SH-SY5Y (cell line): ENCODE measurements at regions not wholly inside any gene's neighbourhood (a gene's known extent, or its start where the extent isn't known, plus 50 kb on each side); places are given as distances from the start of the nearest gene placed in this dataset.

ENCODE experiments used
- GATA2 ChIP-seq: IDR thresholded peaks from 2 replicates; pipeline ENCODE4 v1.6.1; 2011; ENCODE audit warnings: mild to moderate bottlenecking, low read depth, low read length
- GATA3 ChIP-seq: IDR thresholded peaks from 2 replicates; pipeline ENCODE4 v1.6.1; 2011; ENCODE audit warnings: low read depth, mild to moderate bottlenecking, low read length, moderate library complexity

DNA sequence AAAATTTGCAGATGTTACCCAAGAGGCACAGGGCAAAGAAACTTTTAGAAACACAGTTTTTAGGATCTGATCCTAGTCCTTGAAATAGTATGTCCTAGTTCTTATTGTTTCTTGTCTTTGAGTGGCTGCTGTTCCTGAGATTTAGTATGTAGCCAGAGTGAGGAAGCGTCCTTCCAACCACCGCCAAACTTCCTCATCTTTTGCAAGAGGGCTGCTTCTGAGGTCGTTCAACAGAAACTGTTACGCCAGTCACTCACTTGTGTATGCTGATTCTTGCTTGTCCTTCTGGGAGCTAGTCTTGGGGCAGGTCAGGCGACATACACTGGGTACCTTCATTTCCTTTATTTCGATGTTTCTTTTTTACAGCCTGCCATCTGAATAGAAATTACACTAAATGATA lies 577.3 kb upstream of the ZNF717 start:
- TF ChIP-seq GATA2: no peak
- TF ChIP-seq GATA3: no peak

DNA sequence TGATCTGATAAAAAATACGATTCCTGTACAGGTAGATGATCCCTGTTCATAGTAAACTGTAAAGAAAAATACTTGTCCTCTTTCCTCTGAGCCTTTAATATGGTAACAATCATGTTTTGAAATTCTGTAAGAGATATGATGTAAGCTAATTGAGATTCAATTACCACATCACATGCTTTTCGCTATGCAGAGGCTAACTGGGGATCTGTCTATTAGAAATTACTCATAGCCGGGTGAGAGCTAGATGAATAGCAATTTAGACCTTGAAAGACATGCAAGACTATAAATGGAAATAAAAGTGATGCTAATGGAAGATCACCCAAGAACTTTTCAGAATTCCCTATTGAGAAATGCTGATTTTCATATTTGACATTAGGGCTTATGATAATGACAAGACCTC lies 579.9 kb upstream of the ZNF717 start:
- TF ChIP-seq GATA3 (no peak), GATA2 (no peak)

DNA sequence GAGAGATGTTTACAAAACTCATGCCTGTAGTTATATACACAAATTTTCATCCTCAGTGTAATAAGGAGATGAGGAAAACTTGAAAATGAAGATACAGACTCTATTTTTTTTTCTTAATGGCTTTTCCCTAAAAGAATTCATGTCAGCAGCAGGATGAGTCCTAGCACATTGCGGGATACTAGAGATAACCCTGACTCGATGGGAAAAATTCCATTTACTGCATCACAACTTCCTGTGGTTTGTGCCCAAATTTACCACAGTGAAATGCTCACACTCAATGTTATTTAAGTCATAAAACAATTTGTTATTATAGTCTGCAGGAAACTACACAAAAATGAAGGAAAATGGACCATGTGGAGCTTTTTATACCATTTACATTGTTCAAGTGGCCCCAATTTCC lies 581.9 kb upstream of the ZNF717 start:
- no peak for TF ChIP-seq GATA2
- no peak for TF ChIP-seq GATA3

GRCh38 chr3:76369170-76369569 lies 583.8 kb upstream of the ZNF717 start:
- no peak for TF ChIP-seq GATA3
- TF ChIP-seq GATA2: no peak

- TF ChIP-seq GATA2: no peak
- TF ChIP-seq GATA3: no peak
Measured at GRCh38 chr3:76370749-76371520, 585.6 kb upstream of the ZNF717 start.

DNA sequence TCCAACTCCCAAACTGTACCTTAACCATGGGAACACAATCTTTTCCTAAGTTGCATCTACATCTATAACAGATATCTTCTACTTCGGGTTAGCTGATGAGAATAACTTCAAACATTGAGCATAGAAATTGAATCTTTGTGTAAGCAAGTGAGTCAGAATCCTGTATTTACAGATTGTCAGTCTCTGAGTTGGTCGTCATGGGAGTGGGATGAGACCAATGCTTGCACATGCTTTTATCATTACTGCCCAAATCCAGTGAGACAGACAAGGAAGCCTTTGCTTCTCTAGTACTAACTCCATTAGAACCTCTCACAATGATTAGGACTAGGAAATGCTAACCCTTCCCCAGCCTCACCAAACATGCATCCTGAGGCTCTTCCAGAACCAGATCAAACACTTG lies 587.1 kb upstream of the ZNF717 start:
- no peak for TF ChIP-seq GATA2

- TF ChIP-seq GATA3: no peak
- no peak for TF ChIP-seq GATA2
Measured at GRCh38 chr3:76377074-76377473, 591.7 kb upstream of the ZNF717 start.

- no peak for TF ChIP-seq GATA2
- TF ChIP-seq GATA3: no peak
Measured at GRCh38 chr3:76378789-76379188, 593.4 kb upstream of the ZNF717 start.

DNA sequence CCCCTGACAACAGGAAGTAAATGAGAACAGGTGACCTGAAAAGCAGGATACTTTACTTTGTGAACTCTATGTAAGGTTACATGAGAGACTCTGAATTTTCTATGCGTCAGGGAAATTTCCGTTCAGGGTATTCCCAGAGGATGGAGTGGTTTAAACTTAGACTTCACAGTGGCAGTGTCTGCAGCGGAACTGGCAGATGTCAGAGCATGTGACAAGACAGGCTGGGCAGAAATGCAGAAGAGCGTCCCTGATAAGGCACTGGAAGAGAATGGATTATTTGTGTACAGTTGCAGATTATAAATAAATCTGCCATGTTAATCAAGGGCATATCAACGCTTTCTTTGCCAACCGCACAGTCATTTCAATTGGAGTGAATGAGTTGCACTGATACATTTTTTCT lies 598.4 kb upstream of the ZNF717 start:
- TF ChIP-seq GATA2 (no peak), GATA3 (no peak)

- TF ChIP-seq GATA2: no peak
- no peak for TF ChIP-seq GATA3
Measured at GRCh38 chr3:76387000-76387399, 601.7 kb upstream of the ZNF717 start.

DNA sequence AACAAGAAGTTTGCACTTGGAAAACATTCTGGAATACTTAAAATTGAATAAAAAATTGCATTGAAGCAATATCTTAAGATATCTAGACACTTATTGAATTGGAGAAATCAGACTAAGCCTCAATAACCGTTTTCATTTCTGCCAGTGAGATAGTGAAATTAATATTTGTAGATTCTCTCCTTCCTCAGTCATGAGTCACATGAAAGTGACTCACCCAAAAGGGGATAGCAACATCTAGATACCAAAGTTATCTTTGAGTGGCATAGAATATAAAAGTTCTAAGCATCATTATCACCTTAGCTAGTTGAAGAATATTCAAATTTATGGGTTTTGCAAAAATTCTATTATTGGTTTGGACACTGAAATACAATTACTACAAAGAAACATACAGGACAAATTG lies 614.8 kb upstream of the ZNF717 start:
- TF ChIP-seq GATA2: no peak
- no peak for TF ChIP-seq GATA3

DNA sequence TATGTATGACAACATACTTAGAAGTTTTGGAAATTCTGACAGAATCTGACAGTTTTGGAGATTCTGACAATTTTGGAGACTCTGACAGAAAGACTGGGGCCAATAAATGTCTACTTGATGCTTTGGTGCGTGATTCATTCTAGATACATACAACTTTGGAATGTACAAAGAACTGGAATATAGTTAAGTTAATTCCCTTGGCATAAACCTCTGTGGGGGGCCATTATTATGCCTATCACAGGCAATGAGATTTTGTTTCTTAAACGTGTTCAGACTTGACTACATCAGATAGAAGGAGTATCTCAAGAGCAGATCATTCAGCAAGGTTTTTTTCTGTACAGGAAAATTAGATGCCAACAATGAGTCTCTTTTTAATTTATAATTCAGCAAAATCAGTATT lies 617.6 kb upstream of the ZNF717 start:
- TF ChIP-seq GATA3 (no peak), GATA2 (no peak)

DNA sequence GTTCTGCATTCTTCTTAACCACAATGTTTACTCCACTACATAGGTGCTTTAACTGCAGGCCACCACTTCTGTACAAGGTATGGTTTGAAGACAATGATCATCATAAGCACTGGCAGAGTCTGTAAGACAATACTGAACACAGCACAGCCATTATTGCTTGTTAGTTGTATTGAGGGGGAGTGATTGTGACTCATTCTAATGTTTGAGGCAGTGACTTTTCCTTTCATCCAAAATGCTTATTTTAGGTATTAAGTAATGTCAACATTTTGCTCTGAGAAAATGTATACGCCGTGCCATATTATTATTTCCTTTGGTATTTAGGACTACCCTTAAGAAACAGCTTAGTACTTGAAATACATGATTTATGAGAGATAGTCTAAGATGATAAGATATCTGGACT lies 618.2 kb upstream of the ZNF717 start:
- TF ChIP-seq GATA2 (no peak), GATA3 (no peak)

GRCh38 chr3:76405196-76405595 lies 619.8 kb upstream of the ZNF717 start:
- TF ChIP-seq GATA2 (no peak), GATA3 (no peak)

GRCh38 chr3:76410762-76411281 lies 625.5 kb upstream of the ZNF717 start:
- TF ChIP-seq GATA2 (no peak), GATA3 (no peak)
